ENCODE measurements at regions not wholly inside any gene's neighbourhood (a gene's known extent, or its start where the extent isn't known, plus 50 kb on each side); places are given as distances from the start of the nearest gene placed in this dataset.

- TF ChIP-seq NR2C2 (CRISPR knock-in tag; IDR thresholded peaks at IDR 0.05), result no peak
- no peak for TF ChIP-seq CTCF (IDR thresholded peaks at IDR 0.05)
- no peak for TF ChIP-seq CREB1 (CRISPR knock-in tag; IDR thresholded peaks at IDR 0.05)
- no peak for TF ChIP-seq RELA (CRISPR knock-in tag; IDR thresholded peaks at IDR 0.05; ENCODE audit: borderline replicate concordance)
- no peak for TF ChIP-seq PREB (CRISPR knock-in tag; IDR thresholded peaks at IDR 0.05; ENCODE audit: borderline replicate concordance)
- no peak for TF ChIP-seq ZNF121 (CRISPR knock-in tag; IDR thresholded peaks at IDR 0.05)
- TF ChIP-seq ELF4 (CRISPR knock-in tag; IDR thresholded peaks at IDR 0.05; ENCODE audit: low read depth), result no peak
- no peak for TF ChIP-seq ZSCAN18 (CRISPR knock-in tag; IDR thresholded peaks at IDR 0.05)
These were observed 80.6 kb upstream of the SULF2 start for GRCh38 chr20:47865912-47866311.
